SH-SY5Y (cell line): ENCODE measurements at regions not wholly inside any gene's neighbourhood (a gene's known extent, or its start where the extent isn't known, plus 50 kb on each side); places are given as distances from the start of the nearest gene placed in this dataset.

Experiments used
- GATA2 ChIP-seq: IDR thresholded peaks from 2 replicates; pipeline ENCODE4 v1.6.1; 2011; ENCODE audit warnings: mild to moderate bottlenecking, low read depth, low read length
- GATA3 ChIP-seq: IDR thresholded peaks from 2 replicates; pipeline ENCODE4 v1.6.1; 2011; ENCODE audit warnings: low read depth, mild to moderate bottlenecking, low read length, moderate library complexity

DNA sequence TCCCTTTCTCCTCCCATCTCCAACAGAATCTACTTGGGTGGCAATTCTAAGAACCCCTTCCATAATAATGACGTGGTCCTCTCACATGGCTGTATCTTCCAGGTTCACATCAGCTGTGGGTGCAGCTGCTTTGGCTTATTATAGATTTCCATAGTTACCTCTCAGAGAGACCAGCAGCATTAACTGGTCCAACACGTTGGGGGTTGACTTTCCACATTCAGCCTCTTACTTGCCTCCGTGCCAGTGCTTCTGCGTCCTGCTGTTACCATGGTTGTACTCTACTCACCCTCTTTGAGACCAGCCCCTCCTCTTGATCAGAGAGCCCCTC lies 570.7 kb downstream of the PLCL1 start:
- TF ChIP-seq GATA2 (no peak), GATA3 (no peak)
